Activated CD4-positive, alpha-beta T cell treated with anti-CD3 and anti-CD28 coated beads for 36 hours (primary cell): ENCODE measurements at regions not wholly inside any gene's neighbourhood (a gene's known extent, or its start where the extent isn't known, plus 50 kb on each side); places are given as distances from the start of the nearest gene placed in this dataset.
"Not testable (repeated sequence)": the region's sequence is repeated elsewhere in the genome, so short reads cannot be mapped to it uniquely, and the experiment has no call there.

Experiments
- ATAC-seq: fragments of 200-7000 bp; cut with Tn5 transposase; one replicate; pipeline ENCODE4 v1.10.0; 2021; ENCODE audit warnings: mild to moderate bottlenecking, moderate library complexity
- CTCF ChIA-PET: fragments of 350-600 bp; sonication (Branson Sonifier 250); formaldehyde crosslinking; loops from one replicate; lab custom pipeline; 2021; ENCODE audit warnings: antibody characterized with exemption; lab: Charles Lee
- POLR2A ChIA-PET: fragments of 350-600 bp; sonication (Branson Sonifier 250); formaldehyde crosslinking; loops from one replicate; lab custom pipeline; 2021; ENCODE audit warnings: antibody characterized with exemption, inconsistent platforms; lab: Charles Lee
- DNase-seq: peaks from one replicate; pipeline ENCODE4 v3.0.0-alpha.2; 2020
- H3K27ac Mint-ChIP-seq: one replicate; pipeline ENCODE4 v1.8.0; 2021; ENCODE audit warnings: mixed read lengths
- H3K27me3 Mint-ChIP-seq: one replicate; pipeline ENCODE4 v1.8.0; 2021; ENCODE audit warnings: mixed read lengths
- H3K36me3 Mint-ChIP-seq: one replicate; pipeline ENCODE4 v1.8.0; 2021; ENCODE audit warnings: low read depth, mixed read lengths
- H3K4me1 Mint-ChIP-seq: one replicate; pipeline ENCODE4 v1.8.0; 2021; ENCODE audit warnings: mixed read lengths
- H3K4me3 Mint-ChIP-seq: one replicate; pipeline ENCODE4 v1.8.0; 2021; ENCODE audit warnings: mild to moderate bottlenecking, moderate library complexity, mixed read lengths
- H3K9me3 Mint-ChIP-seq: one replicate; pipeline ENCODE4 v1.8.0; 2021; ENCODE audit warnings: low read depth, mixed read lengths
- intact Hi-C, 2 experiments: fragments of 100-400 bp; cut with DNase I in 1 of 2; cut with micrococcal nuclease in 1 of 2; formaldehyde crosslinking; loops; one replicate each; pipeline versions ENCODE4 v1.14.2 to v1.15.1; 2022 to 2024; cut with DNase I, micrococcal nuclease

GRCh38 chr11:134954456-134954855, 542.4 kb upstream of the B3GAT1 start:
- H3K27me3 Mint-ChIP-seq = peaks cover 13% of the 10 kb centered on the region
- CTCF ChIA-PET = interaction anchor here (0.7 kb wide), 1 partner anchor 1042 kb away, joined by 3 read pairs; no protein-coding TSS in a partner anchor
- H3K4me1 Mint-ChIP-seq, ATAC-seq, H3K27ac Mint-ChIP-seq, DNase-seq, H3K36me3 Mint-ChIP-seq, POLR2A ChIA-PET, H3K4me3 Mint-ChIP-seq, intact Hi-C loops, H3K9me3 Mint-ChIP-seq: not testable (repeated sequence)

GRCh38 chr11:134953417-134953970, 541.5 kb upstream of the B3GAT1 start:
- POLR2A ChIA-PET, ATAC-seq, H3K4me3 Mint-ChIP-seq, intact Hi-C loops, DNase-seq, H3K4me1 Mint-ChIP-seq, H3K9me3 Mint-ChIP-seq, CTCF ChIA-PET, H3K27ac Mint-ChIP-seq, H3K36me3 Mint-ChIP-seq: not testable (repeated sequence)
- peaks cover 17% of the 10 kb centered on the region for H3K27me3 Mint-ChIP-seq

- ChIA-PET POLR2A (no interaction called here), CTCF (no interaction called here)
- no peak for ATAC-seq
- Mint-ChIP-seq H3K36me3 (no peaks in the 10 kb centered on the region), H3K27ac (no peak overlapping the region), H3K27me3 (peaks cover 21% of the 10 kb centered on the region), H3K4me3 (no peak overlapping the region), H3K4me1 (no peaks in the 10 kb centered on the region), H3K9me3 (no peaks in the 10 kb centered on the region)
- intact Hi-C loops = no loop called here
- no peak for DNase-seq
Observed at GRCh38 chr11:134951305-134951700, 539.3 kb upstream of the B3GAT1 start.

- Mint-ChIP-seq H3K27ac (no peak overlapping the region), H3K9me3 (no peaks in the 10 kb centered on the region), H3K4me3 (no peak overlapping the region), H3K27me3 (peaks cover 23% of the 10 kb centered on the region), H3K4me1 (no peaks in the 10 kb centered on the region), H3K36me3 (no peaks in the 10 kb centered on the region)
- ChIA-PET POLR2A (no interaction called here), CTCF (no interaction called here)
- DNase-seq (no peak), ATAC-seq (no peak)
- intact Hi-C loops = no loop called here
Observed at GRCh38 chr11:134950692-134951304, 538.8 kb upstream of the B3GAT1 start.

GRCh38 chr11:134949121-134950090, 537.4 kb upstream of the B3GAT1 start:
- H3K4me1 Mint-ChIP-seq = no peaks in the 10 kb centered on the region
- H3K27me3 Mint-ChIP-seq = peaks cover 25% of the 10 kb centered on the region
- no peak overlapping the region for H3K4me3 Mint-ChIP-seq
- no peak overlapping the region for H3K27ac Mint-ChIP-seq
- CTCF ChIA-PET = no interaction called here
- no peaks in the 10 kb centered on the region for H3K9me3 Mint-ChIP-seq
- DNase-seq (no peak), ATAC-seq (no peak)
- no peaks in the 10 kb centered on the region for H3K36me3 Mint-ChIP-seq
- POLR2A ChIA-PET = no interaction called here
- intact Hi-C loops = no loop called here

- Mint-ChIP-seq H3K36me3 (no peaks in the 10 kb centered on the region), H3K4me1 (no peaks in the 10 kb centered on the region), H3K27ac (no peak overlapping the region), H3K4me3 (no peak overlapping the region), H3K27me3 (peaks cover 14% of the 10 kb centered on the region), H3K9me3 (no peaks in the 10 kb centered on the region)
- ChIA-PET POLR2A (no interaction called here), CTCF (no interaction called here)
- DNase-seq = no peak
- no peak for ATAC-seq
- intact Hi-C loops = no loop called here
Observed at GRCh38 chr11:134947556-134947955, 535.5 kb upstream of the B3GAT1 start.

GRCh38 chr11:134945993-134946392, 534.0 kb upstream of the B3GAT1 start:
- Mint-ChIP-seq H3K27ac (no peak overlapping the region), H3K36me3 (no peaks in the 10 kb centered on the region), H3K4me1 (no peaks in the 10 kb centered on the region), H3K27me3 (peaks cover 18% of the 10 kb centered on the region), H3K9me3 (no peaks in the 10 kb centered on the region), H3K4me3 (no peak overlapping the region)
- ChIA-PET POLR2A (no interaction called here), CTCF (no interaction called here)
- intact Hi-C loops = no loop called here
- ATAC-seq (no peak), DNase-seq (no peak)

GRCh38 chr11:134944986-134945385, 532.9 kb upstream of the B3GAT1 start:
- CTCF ChIA-PET = no interaction called here
- no peak overlapping the region for H3K4me3 Mint-ChIP-seq
- H3K36me3 Mint-ChIP-seq = no peaks in the 10 kb centered on the region
- POLR2A ChIA-PET = no interaction called here
- H3K27me3 Mint-ChIP-seq = peaks cover 17% of the 10 kb centered on the region
- H3K9me3 Mint-ChIP-seq = no peaks in the 10 kb centered on the region
- intact Hi-C loops = no loop called here
- DNase-seq = no peak
- ATAC-seq = no peak
- no peaks in the 10 kb centered on the region for H3K4me1 Mint-ChIP-seq
- no peak overlapping the region for H3K27ac Mint-ChIP-seq

GRCh38 chr11:134944131-134944530, 532.1 kb upstream of the B3GAT1 start:
- no peaks in the 10 kb centered on the region for H3K36me3 Mint-ChIP-seq
- intact Hi-C loops = no loop called here
- no peak for ATAC-seq
- H3K4me1 Mint-ChIP-seq = no peaks in the 10 kb centered on the region
- CTCF ChIA-PET = no interaction called here
- H3K9me3 Mint-ChIP-seq = no peaks in the 10 kb centered on the region
- H3K4me3 Mint-ChIP-seq = no peak overlapping the region
- H3K27ac Mint-ChIP-seq = no peak overlapping the region
- POLR2A ChIA-PET = no interaction called here
- no peak for DNase-seq
- peaks cover 17% of the 10 kb centered on the region for H3K27me3 Mint-ChIP-seq

GRCh38 chr11:134943544-134943943, 531.5 kb upstream of the B3GAT1 start:
- H3K9me3 Mint-ChIP-seq = no peaks in the 10 kb centered on the region
- ChIA-PET POLR2A (no interaction called here), CTCF (no interaction called here)
- H3K27ac Mint-ChIP-seq = no peak overlapping the region
- no peaks in the 10 kb centered on the region for H3K4me1 Mint-ChIP-seq
- no peak for DNase-seq
- no peaks in the 10 kb centered on the region for H3K36me3 Mint-ChIP-seq
- no peak overlapping the region for H3K4me3 Mint-ChIP-seq
- ATAC-seq = no peak
- intact Hi-C loops = no loop called here
- peaks cover 14% of the 10 kb centered on the region for H3K27me3 Mint-ChIP-seq

- Mint-ChIP-seq H3K9me3 (no peaks in the 10 kb centered on the region), H3K4me3 (no peak overlapping the region), H3K27me3 (peaks cover 15% of the 10 kb centered on the region), H3K4me1 (no peaks in the 10 kb centered on the region), H3K36me3 (no peaks in the 10 kb centered on the region), H3K27ac (no peak overlapping the region)
- ATAC-seq (no peak), DNase-seq (no peak)
- ChIA-PET CTCF (no interaction called here), POLR2A (no interaction called here)
- intact Hi-C loops = no loop called here
Observed at GRCh38 chr11:134942681-134943080, 530.6 kb upstream of the B3GAT1 start.
